ENCODE measurements at regions not wholly inside any gene's neighbourhood (a gene's known extent, or its start where the extent isn't known, plus 50 kb on each side); places are given as distances from the start of the nearest gene placed in this dataset.

GRCh38 chr10:131749767-131750142 is 151.1 kb upstream of the PPP2R2D start:
- H3K27ac ChIP-seq (ENCODE audit: low read depth, low read length, poor library complexity, severe bottlenecking): no peak overlapping the region
- no peaks in the 10 kb centered on the region for H3K9me3 ChIP-seq (ENCODE audit: low read depth, low read length, poor library complexity, severe bottlenecking)
- H3K27me3 ChIP-seq (replicated peaks; ENCODE audit: insufficient read depth, low read depth, low read length, poor library complexity): no peaks in the 10 kb centered on the region
- H3K4me3 ChIP-seq (ENCODE audit: low read depth, low read length, poor library complexity, severe bottlenecking): no peak overlapping the region
- no peaks in the 10 kb centered on the region for H3K4me1 ChIP-seq (ENCODE audit: insufficient read depth, low read length, poor library complexity, severe bottlenecking)
- POLR2A ChIA-PET (ENCODE audit: low non-redundant PET): no interaction called here
- CTCF ChIA-PET: no interaction called here
- intact Hi-C loops (cut with micrococcal nuclease; ENCODE audit: unreplicated experiment): no loop called here
- no TSS peak for BruUV-seq (replicated peaks)
- H3K36me3 ChIP-seq (ENCODE audit: insufficient read depth, low read length, poor library complexity, severe bottlenecking): no peaks in the 10 kb centered on the region
- DNase-seq (ENCODE audit: low spot score): no peak
- no peak for TF ChIP-seq EZH2 (IDR thresholded peaks at IDR 0.05; ENCODE audit: borderline replicate concordance, low read depth, low read length, poor library complexity, severe bottlenecking)
- TF ChIP-seq CTCF (conservative IDR thresholded peaks at IDR 0.05; ENCODE audit: low read depth, low read length): no peak

GRCh38 chr10:131750171-131750895 is 150.5 kb upstream of the PPP2R2D start:
- POLR2A ChIA-PET (ENCODE audit: low non-redundant PET): no interaction called here
- Histone ChIP-seq H3K36me3 (ENCODE audit: insufficient read depth, low read length, poor library complexity, severe bottlenecking) (no peaks in the 10 kb centered on the region), H3K4me1 (ENCODE audit: insufficient read depth, low read length, poor library complexity, severe bottlenecking) (no peaks in the 10 kb centered on the region), H3K4me3 (ENCODE audit: low read depth, low read length, poor library complexity, severe bottlenecking) (no peak overlapping the region), H3K27me3 (replicated peaks; ENCODE audit: insufficient read depth, low read depth, low read length, poor library complexity) (no peaks in the 10 kb centered on the region), H3K9me3 (ENCODE audit: low read depth, low read length, poor library complexity, severe bottlenecking) (no peaks in the 10 kb centered on the region), H3K27ac (ENCODE audit: low read depth, low read length, poor library complexity, severe bottlenecking) (no peak overlapping the region)
- DNase-seq (ENCODE audit: low spot score): no peak
- CTCF ChIA-PET: no interaction called here
- no TSS peak for BruUV-seq (replicated peaks)
- TF ChIP-seq EZH2 (IDR thresholded peaks at IDR 0.05; ENCODE audit: borderline replicate concordance, low read depth, low read length, poor library complexity, severe bottlenecking): no peak
- TF ChIP-seq CTCF (conservative IDR thresholded peaks at IDR 0.05; ENCODE audit: low read depth, low read length): no peak
- intact Hi-C loops (cut with micrococcal nuclease; ENCODE audit: unreplicated experiment): no loop called here

- H3K27ac ChIP-seq (ENCODE audit: low read depth, low read length, poor library complexity, severe bottlenecking): no peak overlapping the region
- no TSS peak for BruUV-seq (replicated peaks)
- ChIA-PET CTCF (no interaction called here), POLR2A (ENCODE audit: low non-redundant PET) (no interaction called here)
- H3K36me3 ChIP-seq (ENCODE audit: insufficient read depth, low read length, poor library complexity, severe bottlenecking): no peaks in the 10 kb centered on the region
- intact Hi-C loops (cut with micrococcal nuclease; ENCODE audit: unreplicated experiment): no loop called here
- no peak overlapping the region for H3K4me3 ChIP-seq (ENCODE audit: low read depth, low read length, poor library complexity, severe bottlenecking)
- TF ChIP-seq EZH2 (IDR thresholded peaks at IDR 0.05; ENCODE audit: borderline replicate concordance, low read depth, low read length, poor library complexity, severe bottlenecking) (no peak), CTCF (conservative IDR thresholded peaks at IDR 0.05; ENCODE audit: low read depth, low read length) (no peak)
- H3K27me3 ChIP-seq (replicated peaks; ENCODE audit: insufficient read depth, low read depth, low read length, poor library complexity): no peaks in the 10 kb centered on the region
- H3K4me1 ChIP-seq (ENCODE audit: insufficient read depth, low read length, poor library complexity, severe bottlenecking): no peaks in the 10 kb centered on the region
- H3K9me3 ChIP-seq (ENCODE audit: low read depth, low read length, poor library complexity, severe bottlenecking): no peaks in the 10 kb centered on the region
- DNase-seq (ENCODE audit: low spot score): no peak
Observed at GRCh38 chr10:131750973-131751826, 149.6 kb upstream of the PPP2R2D start.
